WERI-Rb-1 (cell line): ENCODE measurements at regions not wholly inside any gene's neighbourhood (a gene's known extent, or its start where the extent isn't known, plus 50 kb on each side); places are given as distances from the start of the nearest gene placed in this dataset.

ENCODE experiments used
- DNase-seq: peaks from one replicate; pipeline ENCODE4 v3.0.0-alpha.2; 2020
- H3K27ac ChIP-seq: fragments of 250-450 bp; sonication (Bioruptor Pico); 2 replicates; pipeline ENCODE4 v1.5.1; 2020; ENCODE audit warnings: mild to moderate bottlenecking, moderate library complexity
- H3K27me3 ChIP-seq: fragments of 250-450 bp; sonication (Bioruptor Pico); 2 replicates; pipeline ENCODE4 v1.5.1; 2021; ENCODE audit warnings: mild to moderate bottlenecking, low read depth, moderate library complexity; ENCODE audit not compliant: insufficient read depth, severe bottlenecking
- H3K36me3 ChIP-seq: fragments of 250-450 bp; sonication (Bioruptor Pico); 2 replicates; pipeline ENCODE4 v1.5.1; 2020; ENCODE audit warnings: mild to moderate bottlenecking, moderate library complexity
- H3K4me3 ChIP-seq: 2 replicates; pipeline ENCODE4 v1.5.1; 2011; ENCODE audit warnings: low read depth, mild to moderate bottlenecking, control low read depth, low read length
- H3K9me3 ChIP-seq: fragments of 250-450 bp; sonication (Bioruptor Pico); 2 replicates; pipeline ENCODE4 v1.5.1; 2021; ENCODE audit warnings: mild to moderate bottlenecking, moderate library complexity; ENCODE audit not compliant: severe bottlenecking
- TF ChIP-seq, protein P1 (sequence below): IDR thresholded peaks from 2 replicates; pipeline ENCODE4 v1.5.1; 2011; ENCODE audit warnings: low read depth, mild to moderate bottlenecking, control low read depth, inconsistent platforms, low read length

DNA sequence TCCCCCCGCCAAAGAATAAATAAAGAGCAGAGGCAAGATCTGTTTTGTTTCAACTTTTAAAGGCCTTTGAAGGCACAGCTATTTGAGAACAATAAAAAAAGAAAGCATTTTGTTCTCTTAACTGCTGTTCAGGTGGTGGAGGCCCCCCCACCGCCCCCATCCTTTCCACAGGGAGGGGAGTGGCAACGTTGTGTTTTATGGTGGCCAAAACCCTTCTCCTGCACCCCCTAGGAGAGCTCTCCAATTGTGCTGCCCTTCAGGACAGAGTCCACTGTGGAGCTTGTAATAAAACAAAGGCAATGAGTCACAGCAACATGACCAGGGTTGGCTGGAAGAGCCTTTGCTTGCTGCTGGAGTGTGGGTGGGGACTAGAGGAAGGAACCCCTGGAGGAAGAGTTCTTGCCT lies 987.9 kb downstream of the KCNMA1 start:
- no peaks in the 10 kb centered on the region for H3K27me3 ChIP-seq
- no peak for DNase-seq
- TF ChIP-seq, protein P1, sequence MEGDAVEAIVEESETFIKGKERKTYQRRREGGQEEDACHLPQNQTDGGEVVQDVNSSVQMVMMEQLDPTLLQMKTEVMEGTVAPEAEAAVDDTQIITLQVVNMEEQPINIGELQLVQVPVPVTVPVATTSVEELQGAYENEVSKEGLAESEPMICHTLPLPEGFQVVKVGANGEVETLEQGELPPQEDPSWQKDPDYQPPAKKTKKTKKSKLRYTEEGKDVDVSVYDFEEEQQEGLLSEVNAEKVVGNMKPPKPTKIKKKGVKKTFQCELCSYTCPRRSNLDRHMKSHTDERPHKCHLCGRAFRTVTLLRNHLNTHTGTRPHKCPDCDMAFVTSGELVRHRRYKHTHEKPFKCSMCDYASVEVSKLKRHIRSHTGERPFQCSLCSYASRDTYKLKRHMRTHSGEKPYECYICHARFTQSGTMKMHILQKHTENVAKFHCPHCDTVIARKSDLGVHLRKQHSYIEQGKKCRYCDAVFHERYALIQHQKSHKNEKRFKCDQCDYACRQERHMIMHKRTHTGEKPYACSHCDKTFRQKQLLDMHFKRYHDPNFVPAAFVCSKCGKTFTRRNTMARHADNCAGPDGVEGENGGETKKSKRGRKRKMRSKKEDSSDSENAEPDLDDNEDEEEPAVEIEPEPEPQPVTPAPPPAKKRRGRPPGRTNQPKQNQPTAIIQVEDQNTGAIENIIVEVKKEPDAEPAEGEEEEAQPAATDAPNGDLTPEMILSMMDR, result no peak
- H3K4me3 ChIP-seq, result no peak overlapping the region
- H3K36me3 ChIP-seq, result no peaks in the 10 kb centered on the region
- H3K27ac ChIP-seq, result no peak overlapping the region
- H3K9me3 ChIP-seq, result no peaks in the 10 kb centered on the region

DNA sequence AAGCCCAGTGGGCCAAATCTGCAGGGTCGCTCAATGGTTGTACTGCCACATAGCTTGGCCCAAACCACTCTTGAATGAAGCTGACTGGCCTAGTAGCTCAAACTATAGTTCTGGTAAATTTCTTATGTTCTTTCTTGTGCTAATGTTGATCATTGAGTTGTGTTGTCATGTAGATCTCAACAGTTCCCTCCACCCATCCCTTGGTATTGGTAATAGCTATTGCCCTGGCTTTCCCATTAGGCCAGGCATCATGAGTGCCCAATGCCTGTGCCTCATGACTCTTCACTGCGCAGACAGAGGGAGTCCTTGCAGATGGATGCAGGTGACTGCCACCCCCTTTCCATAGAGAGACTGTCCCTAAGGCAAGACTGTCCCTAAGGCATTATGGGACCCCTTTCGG lies 988.4 kb downstream of the KCNMA1 start:
- H3K9me3 ChIP-seq, result no peaks in the 10 kb centered on the region
- no peak overlapping the region for H3K27ac ChIP-seq
- no peak for DNase-seq
- TF ChIP-seq, protein P1, result no peak
- H3K36me3 ChIP-seq, result no peaks in the 10 kb centered on the region
- H3K27me3 ChIP-seq, result no peaks in the 10 kb centered on the region
- no peak overlapping the region for H3K4me3 ChIP-seq

DNA sequence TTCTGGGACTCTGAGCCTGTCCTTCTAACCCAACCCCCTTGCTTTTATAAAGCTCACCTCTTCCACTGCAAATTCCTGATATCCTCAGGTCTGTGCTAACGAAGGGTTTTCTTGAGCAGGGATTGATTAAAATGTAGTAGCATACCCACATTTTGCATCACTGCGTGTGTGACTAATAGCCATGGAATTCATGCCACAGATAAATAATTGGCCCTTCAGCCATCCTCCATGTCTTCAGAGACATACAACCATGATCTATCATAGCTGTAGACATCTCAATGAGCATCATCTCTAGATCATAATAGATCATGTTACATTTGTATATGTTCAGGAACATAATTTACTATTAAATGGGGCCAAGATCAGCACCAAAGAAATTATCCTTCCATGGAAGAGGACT lies 990.3 kb downstream of the KCNMA1 start:
- TF ChIP-seq, protein P1, result no peak
- H3K27me3 ChIP-seq, result no peaks in the 10 kb centered on the region
- H3K36me3 ChIP-seq, result no peaks in the 10 kb centered on the region
- H3K4me3 ChIP-seq, result no peak overlapping the region
- no peaks in the 10 kb centered on the region for H3K9me3 ChIP-seq
- no peak overlapping the region for H3K27ac ChIP-seq
- DNase-seq, result no peak

DNA sequence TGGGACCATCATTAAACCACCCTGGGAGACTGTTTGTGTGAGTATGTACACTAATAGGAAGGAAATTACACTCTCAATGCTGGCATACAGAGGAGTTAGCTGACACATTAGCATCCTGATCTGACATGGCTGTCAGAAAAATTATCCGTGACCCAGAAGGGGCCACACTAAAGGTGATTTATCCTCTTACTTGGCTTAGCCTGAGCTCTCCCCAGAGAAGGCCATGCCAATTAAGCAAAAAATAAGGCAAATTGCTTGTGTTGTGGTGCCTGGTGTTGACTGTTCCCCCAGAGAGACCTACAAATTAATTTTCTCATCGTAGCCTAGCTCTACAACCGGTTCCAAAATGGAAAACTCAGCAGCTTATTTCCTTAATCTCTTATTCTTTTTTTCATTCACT lies 992.3 kb downstream of the KCNMA1 start:
- H3K4me3 ChIP-seq, result no peak overlapping the region
- no peaks in the 10 kb centered on the region for H3K36me3 ChIP-seq
- no peak overlapping the region for H3K27ac ChIP-seq
- TF ChIP-seq, protein P1, result no peak
- DNase-seq, result peak; percentile 18
- no peaks in the 10 kb centered on the region for H3K9me3 ChIP-seq
- no peaks in the 10 kb centered on the region for H3K27me3 ChIP-seq

DNA sequence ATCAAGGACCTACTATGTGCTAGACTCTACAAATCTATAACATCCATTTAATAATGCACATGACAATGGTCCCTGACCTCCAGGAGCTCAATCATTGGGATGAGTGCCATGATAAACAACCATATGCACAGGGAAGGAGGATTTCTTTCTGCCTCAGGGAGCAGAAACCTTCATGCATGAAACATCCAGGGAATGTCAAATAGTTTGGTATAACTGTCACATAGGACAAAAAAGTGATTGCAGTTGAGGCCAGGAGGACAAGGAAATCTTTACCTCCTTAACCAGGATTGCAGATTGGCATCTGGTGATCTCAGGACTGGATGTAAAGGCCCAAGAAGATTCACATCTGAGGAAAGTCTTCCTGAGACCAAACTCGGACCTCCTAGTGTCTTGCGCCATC lies 993.1 kb downstream of the KCNMA1 start:
- no peaks in the 10 kb centered on the region for H3K9me3 ChIP-seq
- no peak for DNase-seq
- TF ChIP-seq, protein P1, result no peak

DNA sequence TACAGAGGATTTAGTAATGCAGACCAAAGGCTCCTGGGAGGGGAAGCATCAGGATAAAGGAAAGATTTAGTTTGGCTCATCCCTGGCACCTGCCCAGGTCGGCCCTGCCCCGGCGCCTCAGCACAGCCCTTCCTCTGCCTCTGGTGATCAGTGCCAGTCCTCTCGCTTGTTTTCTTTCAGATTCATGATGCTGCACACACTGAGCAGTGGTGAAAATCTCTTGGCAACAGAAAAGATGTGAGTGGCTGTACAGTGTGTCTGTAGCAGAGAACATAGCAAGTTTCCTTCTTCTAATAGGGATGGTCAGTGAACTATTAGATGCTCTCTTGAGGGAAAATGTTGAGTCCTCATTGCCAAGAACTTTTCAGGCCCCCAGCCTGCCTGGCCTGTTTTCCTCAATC lies 994.1 kb downstream of the KCNMA1 start:
- no peak overlapping the region for H3K27ac ChIP-seq
- no peak overlapping the region for H3K4me3 ChIP-seq
- H3K27me3 ChIP-seq, result no peaks in the 10 kb centered on the region
- H3K36me3 ChIP-seq, result no peaks in the 10 kb centered on the region
- no peaks in the 10 kb centered on the region for H3K9me3 ChIP-seq
- TF ChIP-seq, protein P1, result no peak
- DNase-seq, result peak; percentile 15

More for the DNA sequence above, 993.1 kb downstream of the KCNMA1 start:
- Histone ChIP-seq H3K36me3 (no peaks in the 10 kb centered on the region), H3K4me3 (no peak overlapping the region), H3K27me3 (no peaks in the 10 kb centered on the region), H3K27ac (no peak overlapping the region)
